ENCODE measurements at regions not wholly inside any gene's neighbourhood (a gene's known extent, or its start where the extent isn't known, plus 50 kb on each side); places are given as distances from the start of the nearest gene placed in this dataset.

- H3K4me3 ChIP-seq (replicated peaks; ENCODE audit: low read depth, low read length), result no peak overlapping the region
- no peak for DNase-seq (ENCODE audit: extremely low read depth, low read depth)
- TF ChIP-seq, protein P1, sequence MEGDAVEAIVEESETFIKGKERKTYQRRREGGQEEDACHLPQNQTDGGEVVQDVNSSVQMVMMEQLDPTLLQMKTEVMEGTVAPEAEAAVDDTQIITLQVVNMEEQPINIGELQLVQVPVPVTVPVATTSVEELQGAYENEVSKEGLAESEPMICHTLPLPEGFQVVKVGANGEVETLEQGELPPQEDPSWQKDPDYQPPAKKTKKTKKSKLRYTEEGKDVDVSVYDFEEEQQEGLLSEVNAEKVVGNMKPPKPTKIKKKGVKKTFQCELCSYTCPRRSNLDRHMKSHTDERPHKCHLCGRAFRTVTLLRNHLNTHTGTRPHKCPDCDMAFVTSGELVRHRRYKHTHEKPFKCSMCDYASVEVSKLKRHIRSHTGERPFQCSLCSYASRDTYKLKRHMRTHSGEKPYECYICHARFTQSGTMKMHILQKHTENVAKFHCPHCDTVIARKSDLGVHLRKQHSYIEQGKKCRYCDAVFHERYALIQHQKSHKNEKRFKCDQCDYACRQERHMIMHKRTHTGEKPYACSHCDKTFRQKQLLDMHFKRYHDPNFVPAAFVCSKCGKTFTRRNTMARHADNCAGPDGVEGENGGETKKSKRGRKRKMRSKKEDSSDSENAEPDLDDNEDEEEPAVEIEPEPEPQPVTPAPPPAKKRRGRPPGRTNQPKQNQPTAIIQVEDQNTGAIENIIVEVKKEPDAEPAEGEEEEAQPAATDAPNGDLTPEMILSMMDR (IDR thresholded peaks at IDR 0.05; ENCODE audit: low read depth, low read length, missing control alignments), result no peak
Measured at GRCh38 chr10:25778646-25779045, 155.4 kb upstream of the MYO3A start.

DNA sequence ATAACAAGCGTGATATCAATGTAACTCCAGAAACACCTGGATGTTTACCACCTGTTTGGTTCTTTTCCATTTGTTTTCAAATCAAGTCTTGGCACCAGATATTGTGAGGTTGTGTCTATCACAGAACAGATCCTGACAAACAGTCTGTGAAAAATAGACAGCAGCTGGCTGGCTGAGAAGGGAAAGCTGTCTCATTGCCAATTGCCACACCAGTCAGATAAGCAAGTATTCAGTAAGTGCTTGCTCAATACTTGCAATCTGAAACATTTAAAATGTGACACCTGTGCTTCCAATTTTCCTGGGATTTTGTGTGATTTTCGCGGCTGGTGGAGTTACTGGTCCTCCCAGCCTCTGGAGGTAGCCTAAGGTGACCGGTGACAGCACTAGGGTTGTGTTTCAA, 147.9 kb upstream of the MYO3A start:
- TF ChIP-seq, protein P1 (IDR thresholded peaks at IDR 0.05; ENCODE audit: low read depth, low read length, missing control alignments), result no peak
- DNase-seq (ENCODE audit: extremely low read depth, low read depth), result no peak
- H3K4me3 ChIP-seq (replicated peaks; ENCODE audit: low read depth, low read length), result no peak overlapping the region

DNA sequence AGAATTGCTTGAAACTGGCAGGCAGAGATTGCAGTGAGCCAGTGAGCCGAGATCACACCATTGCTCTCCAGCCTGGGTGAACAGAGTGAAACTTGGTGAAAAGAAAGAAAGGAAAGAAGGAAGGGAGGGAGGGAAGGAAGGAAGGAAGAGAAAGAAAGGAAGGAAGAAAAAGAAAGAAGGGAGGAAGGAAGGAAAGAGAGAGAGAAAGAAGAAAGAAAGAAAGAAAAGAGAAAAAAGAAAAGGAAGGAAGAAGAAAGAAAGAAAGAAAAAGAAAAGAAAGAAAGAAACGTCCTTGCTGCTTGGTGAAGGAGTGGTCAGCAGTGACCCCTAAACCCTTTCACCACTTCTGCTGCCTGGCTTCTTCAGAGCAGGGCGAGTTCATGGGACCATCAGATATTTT, 147.1 kb upstream of the MYO3A start:
- DNase-seq (ENCODE audit: extremely low read depth, low read depth), result no peak
- TF ChIP-seq, protein P1 (IDR thresholded peaks at IDR 0.05; ENCODE audit: low read depth, low read length, missing control alignments), result no peak
- H3K4me3 ChIP-seq (replicated peaks; ENCODE audit: low read depth, low read length), result no peak overlapping the region

- DNase-seq (ENCODE audit: extremely low read depth, low read depth), result no peak
- H3K4me3 ChIP-seq (replicated peaks; ENCODE audit: low read depth, low read length), result no peak overlapping the region
- TF ChIP-seq, protein P1 (IDR thresholded peaks at IDR 0.05; ENCODE audit: low read depth, low read length, missing control alignments), result no peak
Measured at GRCh38 chr10:25797888-25798429, 136.1 kb upstream of the MYO3A start.

DNA sequence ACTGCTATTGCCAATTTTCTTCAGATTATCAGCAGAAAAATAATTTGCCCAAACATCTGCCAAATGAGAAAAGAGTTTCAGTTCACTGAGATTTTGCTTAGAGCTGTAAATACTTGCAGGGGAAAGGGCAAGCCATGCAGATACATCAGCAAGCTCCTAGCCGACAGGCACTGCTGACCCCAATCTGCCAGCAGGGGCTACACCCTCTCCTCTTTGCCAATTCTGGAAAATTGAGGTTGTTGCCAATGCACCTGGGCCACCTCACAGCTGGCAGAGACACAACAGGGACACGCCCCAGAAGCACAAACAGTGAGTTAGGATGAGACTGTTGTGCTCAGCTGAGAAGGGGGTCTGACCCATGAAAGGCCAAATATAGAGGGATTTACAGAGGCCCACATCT, 129.5 kb upstream of the MYO3A start:
- TF ChIP-seq, protein P1 (IDR thresholded peaks at IDR 0.05; ENCODE audit: low read depth, low read length, missing control alignments), result no peak
- DNase-seq (ENCODE audit: extremely low read depth, low read depth), result no peak

DNA sequence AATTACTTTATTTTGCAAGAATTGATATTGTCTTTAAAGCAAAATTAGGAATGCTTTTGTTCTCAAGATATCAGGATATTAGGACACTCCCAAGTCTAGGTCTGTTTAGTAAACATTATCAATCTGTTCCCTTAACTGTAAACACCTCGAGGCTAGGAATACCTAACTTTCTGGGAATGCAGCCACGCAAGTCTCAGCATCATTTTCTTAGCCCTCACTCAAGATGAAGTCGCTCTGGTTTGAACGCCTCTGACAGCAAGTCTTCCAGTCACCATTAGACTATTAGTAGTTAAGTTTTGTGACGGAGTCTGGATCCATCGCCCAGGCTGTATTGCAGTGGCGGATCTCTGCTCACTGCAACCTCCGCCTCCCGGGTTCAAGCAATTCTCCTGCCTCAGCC, 128.0 kb upstream of the MYO3A start:
- no peak for DNase-seq (ENCODE audit: extremely low read depth, low read depth)
- TF ChIP-seq, protein P1 (IDR thresholded peaks at IDR 0.05; ENCODE audit: low read depth, low read length, missing control alignments), result no peak
- H3K4me3 ChIP-seq (replicated peaks; ENCODE audit: low read depth, low read length), result no peak overlapping the region

More for the DNA sequence above, 129.5 kb upstream of the MYO3A start:
- H3K4me3 ChIP-seq (replicated peaks; ENCODE audit: low read depth, low read length), result no peak overlapping the region

- DNase-seq (ENCODE audit: extremely low read depth, low read depth), result no peak
- TF ChIP-seq, protein P1 (IDR thresholded peaks at IDR 0.05; ENCODE audit: low read depth, low read length, missing control alignments), result no peak
- no peak overlapping the region for H3K4me3 ChIP-seq (replicated peaks; ENCODE audit: low read depth, low read length)
Measured at GRCh38 chr10:25808372-25808771, 125.7 kb upstream of the MYO3A start.
